ENCODE measurements at regions not wholly inside any gene's neighbourhood (a gene's known extent, or its start where the extent isn't known, plus 50 kb on each side); places are given as distances from the start of the nearest gene placed in this dataset.

DNA sequence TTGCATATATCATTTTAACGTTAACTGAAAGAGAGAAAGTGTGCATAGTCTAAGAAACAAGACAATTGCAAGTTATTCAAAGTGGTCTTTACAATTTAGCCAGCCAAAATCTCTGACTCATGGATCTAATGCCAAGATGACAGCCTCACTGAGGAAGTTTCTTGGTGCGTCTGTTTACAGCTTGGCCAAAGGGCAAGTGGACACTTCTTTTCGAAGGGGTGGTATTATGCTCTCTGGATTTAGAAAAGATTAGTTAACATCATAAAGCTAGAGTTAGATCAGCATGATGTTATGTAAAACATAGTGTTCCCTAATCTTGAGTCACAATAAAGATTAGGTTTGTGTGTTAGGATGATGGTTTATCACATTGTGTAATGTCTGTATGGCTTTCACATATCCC, 51.5 kb upstream of the SLC2A13 start:
- peaks cover 4% of the 10 kb centered on the region for H3K9me3 Mint-ChIP-seq (ENCODE audit: unreplicated experiment)
- H3K4me3 Mint-ChIP-seq (ENCODE audit: unreplicated experiment): no peak overlapping the region
- peaks cover 11% of the 10 kb centered on the region for H3K36me3 Mint-ChIP-seq (ENCODE audit: unreplicated experiment)
- TF ChIP-seq, protein P1, sequence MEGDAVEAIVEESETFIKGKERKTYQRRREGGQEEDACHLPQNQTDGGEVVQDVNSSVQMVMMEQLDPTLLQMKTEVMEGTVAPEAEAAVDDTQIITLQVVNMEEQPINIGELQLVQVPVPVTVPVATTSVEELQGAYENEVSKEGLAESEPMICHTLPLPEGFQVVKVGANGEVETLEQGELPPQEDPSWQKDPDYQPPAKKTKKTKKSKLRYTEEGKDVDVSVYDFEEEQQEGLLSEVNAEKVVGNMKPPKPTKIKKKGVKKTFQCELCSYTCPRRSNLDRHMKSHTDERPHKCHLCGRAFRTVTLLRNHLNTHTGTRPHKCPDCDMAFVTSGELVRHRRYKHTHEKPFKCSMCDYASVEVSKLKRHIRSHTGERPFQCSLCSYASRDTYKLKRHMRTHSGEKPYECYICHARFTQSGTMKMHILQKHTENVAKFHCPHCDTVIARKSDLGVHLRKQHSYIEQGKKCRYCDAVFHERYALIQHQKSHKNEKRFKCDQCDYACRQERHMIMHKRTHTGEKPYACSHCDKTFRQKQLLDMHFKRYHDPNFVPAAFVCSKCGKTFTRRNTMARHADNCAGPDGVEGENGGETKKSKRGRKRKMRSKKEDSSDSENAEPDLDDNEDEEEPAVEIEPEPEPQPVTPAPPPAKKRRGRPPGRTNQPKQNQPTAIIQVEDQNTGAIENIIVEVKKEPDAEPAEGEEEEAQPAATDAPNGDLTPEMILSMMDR (IDR thresholded peaks at IDR 0.05; ENCODE audit: partially characterized antibody, unreplicated experiment): no peak
- DNase-seq: no peak
- H3K27ac Mint-ChIP-seq (ENCODE audit: unreplicated experiment): peak overlapping the region; percentile 67
- peaks cover 12% of the 10 kb centered on the region for H3K4me1 Mint-ChIP-seq (ENCODE audit: low read depth, unreplicated experiment)
- H3K27me3 Mint-ChIP-seq (ENCODE audit: unreplicated experiment): no peaks in the 10 kb centered on the region

DNA sequence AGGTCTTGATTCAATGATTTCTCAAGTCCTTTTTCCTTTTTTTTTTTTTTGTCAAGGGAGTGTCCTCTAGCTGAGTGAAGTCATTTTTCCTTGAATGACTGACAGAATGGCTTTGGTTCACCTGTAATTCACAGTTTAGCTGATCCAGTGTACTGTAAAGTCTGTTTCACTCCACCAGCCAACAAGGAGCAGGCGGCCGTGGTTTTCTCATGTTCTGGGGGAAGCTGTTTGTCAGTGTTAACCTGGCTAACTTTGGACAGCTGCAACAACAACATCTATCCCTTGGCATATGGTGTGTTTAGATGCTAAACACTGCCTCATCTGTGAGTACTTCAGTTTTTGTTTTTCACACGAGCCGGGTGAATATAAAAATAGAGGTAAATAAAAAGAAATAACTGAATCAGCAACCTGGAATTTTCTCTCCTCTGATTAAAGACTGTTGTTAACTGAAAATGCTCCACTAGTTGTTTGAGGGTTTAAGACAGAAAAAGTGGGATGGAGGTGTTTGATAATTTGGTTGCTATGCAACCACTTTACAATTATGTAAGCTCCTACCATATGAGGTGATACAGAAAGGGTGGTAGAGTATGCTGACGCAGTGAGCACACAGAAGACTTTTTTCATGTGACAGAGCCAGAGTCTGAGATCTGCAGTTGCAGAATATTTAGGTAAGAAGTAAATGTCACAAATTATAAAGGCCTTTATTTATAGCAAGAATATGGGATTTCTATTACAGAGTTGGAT, 50.3 kb upstream of the SLC2A13 start:
- H3K27ac Mint-ChIP-seq (ENCODE audit: unreplicated experiment): peak overlapping the region; percentile 48
- peaks cover 2% of the 10 kb centered on the region for H3K9me3 Mint-ChIP-seq (ENCODE audit: unreplicated experiment)
- no peaks in the 10 kb centered on the region for H3K27me3 Mint-ChIP-seq (ENCODE audit: unreplicated experiment)
- H3K36me3 Mint-ChIP-seq (ENCODE audit: unreplicated experiment): peaks cover 4% of the 10 kb centered on the region
- H3K4me1 Mint-ChIP-seq (ENCODE audit: low read depth, unreplicated experiment): peaks cover 12% of the 10 kb centered on the region
- no peak overlapping the region for H3K4me3 Mint-ChIP-seq (ENCODE audit: unreplicated experiment)
- TF ChIP-seq, protein P1 (IDR thresholded peaks at IDR 0.05; ENCODE audit: partially characterized antibody, unreplicated experiment): no peak
- DNase-seq: no peak
